ENCODE measurements at regions not wholly inside any gene's neighbourhood (a gene's known extent, or its start where the extent isn't known, plus 50 kb on each side); places are given as distances from the start of the nearest gene placed in this dataset.

DNA sequence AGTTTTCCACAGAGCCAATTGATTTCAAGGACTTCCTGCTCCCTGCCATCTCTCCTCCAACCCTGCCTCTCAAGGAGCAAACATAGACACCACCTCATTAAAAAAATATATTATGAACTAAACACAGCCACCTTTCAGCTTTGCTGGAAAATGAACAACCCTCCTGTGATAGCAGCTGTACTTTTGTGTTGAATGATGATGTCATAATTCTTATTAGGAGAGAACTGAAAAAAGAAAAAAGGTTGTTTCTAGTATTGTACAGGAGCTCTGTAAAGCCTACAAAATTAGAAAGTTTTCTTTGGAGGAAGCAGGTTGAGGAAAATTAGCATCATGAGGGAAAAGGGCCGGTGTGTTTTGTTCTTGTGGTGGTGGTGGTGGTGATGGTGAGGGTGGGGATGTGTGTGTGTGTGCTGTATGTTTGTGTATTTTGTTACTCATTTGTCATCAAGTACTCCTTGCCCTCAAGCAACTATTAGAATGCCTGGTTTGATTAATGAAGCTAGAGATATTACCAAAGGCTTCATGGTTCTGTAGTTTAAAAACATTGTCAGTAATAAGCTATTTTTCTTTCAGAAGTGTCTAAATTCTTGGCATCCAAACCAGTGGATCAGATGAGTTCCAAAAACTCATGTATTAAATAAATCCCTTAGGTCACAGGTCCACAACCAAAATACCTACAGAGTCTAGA, 405.9 kb downstream of the TLE4 start:
- POLR2A ChIA-PET, result no interaction called here
- TF ChIP-seq, protein P1, sequence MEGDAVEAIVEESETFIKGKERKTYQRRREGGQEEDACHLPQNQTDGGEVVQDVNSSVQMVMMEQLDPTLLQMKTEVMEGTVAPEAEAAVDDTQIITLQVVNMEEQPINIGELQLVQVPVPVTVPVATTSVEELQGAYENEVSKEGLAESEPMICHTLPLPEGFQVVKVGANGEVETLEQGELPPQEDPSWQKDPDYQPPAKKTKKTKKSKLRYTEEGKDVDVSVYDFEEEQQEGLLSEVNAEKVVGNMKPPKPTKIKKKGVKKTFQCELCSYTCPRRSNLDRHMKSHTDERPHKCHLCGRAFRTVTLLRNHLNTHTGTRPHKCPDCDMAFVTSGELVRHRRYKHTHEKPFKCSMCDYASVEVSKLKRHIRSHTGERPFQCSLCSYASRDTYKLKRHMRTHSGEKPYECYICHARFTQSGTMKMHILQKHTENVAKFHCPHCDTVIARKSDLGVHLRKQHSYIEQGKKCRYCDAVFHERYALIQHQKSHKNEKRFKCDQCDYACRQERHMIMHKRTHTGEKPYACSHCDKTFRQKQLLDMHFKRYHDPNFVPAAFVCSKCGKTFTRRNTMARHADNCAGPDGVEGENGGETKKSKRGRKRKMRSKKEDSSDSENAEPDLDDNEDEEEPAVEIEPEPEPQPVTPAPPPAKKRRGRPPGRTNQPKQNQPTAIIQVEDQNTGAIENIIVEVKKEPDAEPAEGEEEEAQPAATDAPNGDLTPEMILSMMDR (IDR thresholded peaks at IDR 0.05; ENCODE audit: control extremely low read depth, extremely low read depth, low read depth, missing control alignments), result no peak
- DNase-seq (ENCODE audit: extremely low spot score), result no peak
- CTCF ChIA-PET, result interaction anchor here (0.5 to 1.4 kb wide), 3 partner anchors 23 to 159 kb away, joined by 3 to 5 read pairs (median 3); no protein-coding TSS in a partner anchor

DNA sequence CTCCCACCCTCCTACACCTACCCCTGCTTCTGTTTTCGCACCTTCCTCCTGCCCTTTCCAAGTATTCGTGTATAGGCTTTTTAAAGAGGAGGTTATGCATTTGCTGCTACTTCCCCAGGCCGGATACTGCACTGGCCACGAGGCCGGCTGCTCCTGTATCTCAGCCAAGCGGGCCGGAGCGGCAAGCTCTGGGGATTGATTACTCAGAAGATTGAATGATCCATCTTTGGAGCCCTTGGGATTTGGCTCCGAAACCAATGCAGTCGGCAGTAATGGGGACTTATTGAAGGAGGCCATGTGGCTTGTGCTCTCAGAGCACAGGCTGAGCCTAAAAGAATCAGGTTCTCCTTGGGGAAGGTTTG, 405.3 kb downstream of the TLE4 start:
- no peak for DNase-seq (ENCODE audit: extremely low spot score)
- CTCF ChIA-PET, result no interaction called here
- POLR2A ChIA-PET, result no interaction called here
- TF ChIP-seq, protein P1 (IDR thresholded peaks at IDR 0.05; ENCODE audit: control extremely low read depth, extremely low read depth, low read depth, missing control alignments), result no peak

- no peak for DNase-seq (ENCODE audit: extremely low spot score)
- ChIA-PET CTCF (interaction anchor here (0.9 kb wide), 1 partner anchor 9 kb away, joined by 4 read pairs; no protein-coding TSS in a partner anchor), POLR2A (no interaction called here)
Measured at GRCh38 chr9:79976257-79977073, 404.7 kb downstream of the TLE4 start.

GRCh38 chr9:79975621-79976256, 404.0 kb downstream of the TLE4 start:
- TF ChIP-seq, protein P1 (IDR thresholded peaks at IDR 0.05; ENCODE audit: control extremely low read depth, extremely low read depth, low read depth, missing control alignments), result no peak
- DNase-seq (ENCODE audit: extremely low spot score), result no peak
- ChIA-PET CTCF (interaction anchor here (0.9 kb wide), 1 partner anchor 8 kb away, joined by 4 read pairs; no protein-coding TSS in a partner anchor), POLR2A (no interaction called here)

More at GRCh38 chr9:79976257-79977073, 404.7 kb downstream of the TLE4 start:
- TF ChIP-seq, protein P1 (IDR thresholded peaks at IDR 0.05; ENCODE audit: control extremely low read depth, extremely low read depth, low read depth, missing control alignments), result no peak

DNA sequence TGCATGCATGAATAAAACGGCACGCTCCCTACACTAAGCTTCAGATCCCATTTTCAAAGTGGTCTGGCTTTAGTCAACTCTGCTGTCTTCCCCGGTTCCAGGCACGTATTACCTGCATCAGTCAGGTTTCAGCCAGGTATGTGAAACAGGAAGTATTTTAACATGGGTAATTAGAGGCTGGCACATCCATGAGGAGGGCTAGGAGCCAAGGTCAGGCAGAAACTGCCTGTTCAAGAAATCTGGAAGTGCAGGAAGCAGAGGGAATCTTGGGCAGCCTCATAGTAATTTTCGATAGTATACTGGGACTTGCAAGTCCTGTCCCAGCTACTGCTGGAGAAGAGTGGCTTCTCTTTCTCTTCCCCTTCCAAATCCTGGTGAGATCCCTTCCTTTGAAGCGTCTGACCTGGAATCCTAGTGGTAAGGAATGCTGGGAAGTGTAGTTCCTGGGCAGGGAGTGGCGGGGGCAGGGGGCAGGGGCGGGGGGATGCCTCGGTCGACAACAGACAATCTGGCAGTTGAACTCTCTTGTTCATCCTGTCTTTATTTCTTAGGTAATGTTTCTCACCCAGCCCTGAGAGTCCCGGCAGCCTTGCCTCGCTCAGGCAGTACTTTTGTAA, 403.1 kb downstream of the TLE4 start:
- TF ChIP-seq, protein P1 (IDR thresholded peaks at IDR 0.05; ENCODE audit: control extremely low read depth, extremely low read depth, low read depth, missing control alignments), result no peak
- DNase-seq (ENCODE audit: extremely low spot score), result no peak
- ChIA-PET POLR2A (no interaction called here), CTCF (no interaction called here)

DNA sequence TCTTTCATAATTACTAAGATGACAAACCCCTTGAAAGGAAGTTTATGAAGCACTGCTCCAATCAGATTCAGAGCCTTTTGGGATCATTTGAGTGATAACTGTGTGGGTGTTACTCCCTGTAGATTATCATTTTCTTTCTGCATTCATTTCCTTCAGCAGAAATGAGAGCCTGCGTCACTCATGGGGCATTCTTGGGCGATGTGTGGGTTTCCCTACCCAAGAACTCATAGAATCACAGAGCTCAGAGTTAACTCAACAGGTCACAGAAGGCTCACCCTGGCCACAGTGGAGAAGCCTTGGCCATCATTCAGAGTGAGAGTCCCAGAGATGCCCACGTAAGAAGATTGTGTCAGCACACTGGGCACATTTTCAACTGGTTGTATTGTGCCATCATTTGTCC, 401.9 kb downstream of the TLE4 start:
- ChIA-PET CTCF (no interaction called here), POLR2A (no interaction called here)
- no peak for DNase-seq (ENCODE audit: extremely low spot score)
- TF ChIP-seq, protein P1 (IDR thresholded peaks at IDR 0.05; ENCODE audit: control extremely low read depth, extremely low read depth, low read depth, missing control alignments), result no peak

Data from GM10248 (cell line).